ENCODE measurements at regions not wholly inside any gene's neighbourhood (a gene's known extent, or its start where the extent isn't known, plus 50 kb on each side); places are given as distances from the start of the nearest gene placed in this dataset.

DNA sequence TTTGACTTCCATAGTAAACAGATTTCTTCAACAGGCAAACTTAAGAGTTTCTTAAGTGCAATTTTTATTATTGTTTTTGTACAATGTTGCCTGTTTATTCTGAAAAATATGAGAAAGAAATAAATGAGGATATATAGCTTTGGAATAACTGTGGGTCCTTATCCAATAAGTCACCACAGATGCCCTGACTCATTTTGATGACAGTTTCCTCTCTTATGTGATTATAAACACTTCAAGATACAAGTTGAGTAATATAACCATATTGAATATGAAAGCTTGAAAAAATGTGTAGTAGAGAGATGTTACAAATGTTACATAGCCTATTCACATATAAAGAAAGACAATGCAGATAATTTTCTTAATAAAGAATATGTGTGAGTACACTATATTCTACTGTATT is 931.6 kb downstream of the RAPGEF2 start:
- no peak overlapping the region for H3K27ac ChIP-seq
- no peak for TF ChIP-seq ZFX (IDR thresholded peaks at IDR 0.05; ENCODE audit: borderline replicate concordance)
- TF ChIP-seq, protein P1, sequence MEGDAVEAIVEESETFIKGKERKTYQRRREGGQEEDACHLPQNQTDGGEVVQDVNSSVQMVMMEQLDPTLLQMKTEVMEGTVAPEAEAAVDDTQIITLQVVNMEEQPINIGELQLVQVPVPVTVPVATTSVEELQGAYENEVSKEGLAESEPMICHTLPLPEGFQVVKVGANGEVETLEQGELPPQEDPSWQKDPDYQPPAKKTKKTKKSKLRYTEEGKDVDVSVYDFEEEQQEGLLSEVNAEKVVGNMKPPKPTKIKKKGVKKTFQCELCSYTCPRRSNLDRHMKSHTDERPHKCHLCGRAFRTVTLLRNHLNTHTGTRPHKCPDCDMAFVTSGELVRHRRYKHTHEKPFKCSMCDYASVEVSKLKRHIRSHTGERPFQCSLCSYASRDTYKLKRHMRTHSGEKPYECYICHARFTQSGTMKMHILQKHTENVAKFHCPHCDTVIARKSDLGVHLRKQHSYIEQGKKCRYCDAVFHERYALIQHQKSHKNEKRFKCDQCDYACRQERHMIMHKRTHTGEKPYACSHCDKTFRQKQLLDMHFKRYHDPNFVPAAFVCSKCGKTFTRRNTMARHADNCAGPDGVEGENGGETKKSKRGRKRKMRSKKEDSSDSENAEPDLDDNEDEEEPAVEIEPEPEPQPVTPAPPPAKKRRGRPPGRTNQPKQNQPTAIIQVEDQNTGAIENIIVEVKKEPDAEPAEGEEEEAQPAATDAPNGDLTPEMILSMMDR (IDR thresholded peaks at IDR 0.05), result no peak

DNA sequence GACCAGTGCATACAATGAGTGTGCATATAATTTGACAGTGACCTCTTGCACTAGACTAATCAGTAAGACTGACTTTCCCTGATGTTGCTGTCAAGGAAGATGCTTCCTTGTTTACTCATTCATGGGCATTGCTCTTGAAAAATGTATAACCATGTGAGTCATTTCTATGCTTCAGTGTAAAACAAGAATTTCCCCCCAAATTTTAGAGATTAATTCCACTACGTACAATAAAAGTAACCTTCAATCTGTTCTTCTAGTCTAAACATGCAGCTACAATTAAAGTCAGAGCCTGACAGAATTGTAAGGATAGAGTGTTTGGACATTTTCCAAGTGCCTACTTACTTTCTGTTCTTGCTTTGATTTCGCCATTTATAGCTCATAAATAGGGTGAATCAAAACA is 935.7 kb downstream of the RAPGEF2 start:
- TF ChIP-seq, protein P1 (IDR thresholded peaks at IDR 0.05), result no peak
- TF ChIP-seq ZFX (IDR thresholded peaks at IDR 0.05; ENCODE audit: borderline replicate concordance), result no peak
- no peak overlapping the region for H3K27ac ChIP-seq

DNA sequence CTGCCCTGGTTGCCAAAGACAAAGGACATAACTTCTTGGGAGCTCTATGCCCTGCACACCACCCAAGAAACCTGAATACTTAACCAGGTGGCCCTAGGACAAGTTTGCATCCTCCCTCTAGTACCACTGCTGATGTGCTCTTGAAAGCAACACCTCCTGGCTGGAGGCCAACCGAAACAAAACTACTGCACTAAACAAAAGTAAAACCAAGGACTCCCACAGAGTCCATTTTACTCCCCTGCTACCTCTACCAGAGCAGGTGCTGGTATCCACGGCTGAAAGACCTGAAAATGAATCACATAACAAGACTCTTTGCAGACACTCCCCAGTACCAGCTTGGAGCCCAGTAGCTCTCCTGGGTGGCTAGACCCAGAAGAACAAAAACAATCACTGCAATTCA is 941.8 kb downstream of the RAPGEF2 start:
- TF ChIP-seq, protein P1 (IDR thresholded peaks at IDR 0.05), result no peak
- TF ChIP-seq ZFX (IDR thresholded peaks at IDR 0.05; ENCODE audit: borderline replicate concordance), result no peak
- no peak overlapping the region for H3K27ac ChIP-seq

DNA sequence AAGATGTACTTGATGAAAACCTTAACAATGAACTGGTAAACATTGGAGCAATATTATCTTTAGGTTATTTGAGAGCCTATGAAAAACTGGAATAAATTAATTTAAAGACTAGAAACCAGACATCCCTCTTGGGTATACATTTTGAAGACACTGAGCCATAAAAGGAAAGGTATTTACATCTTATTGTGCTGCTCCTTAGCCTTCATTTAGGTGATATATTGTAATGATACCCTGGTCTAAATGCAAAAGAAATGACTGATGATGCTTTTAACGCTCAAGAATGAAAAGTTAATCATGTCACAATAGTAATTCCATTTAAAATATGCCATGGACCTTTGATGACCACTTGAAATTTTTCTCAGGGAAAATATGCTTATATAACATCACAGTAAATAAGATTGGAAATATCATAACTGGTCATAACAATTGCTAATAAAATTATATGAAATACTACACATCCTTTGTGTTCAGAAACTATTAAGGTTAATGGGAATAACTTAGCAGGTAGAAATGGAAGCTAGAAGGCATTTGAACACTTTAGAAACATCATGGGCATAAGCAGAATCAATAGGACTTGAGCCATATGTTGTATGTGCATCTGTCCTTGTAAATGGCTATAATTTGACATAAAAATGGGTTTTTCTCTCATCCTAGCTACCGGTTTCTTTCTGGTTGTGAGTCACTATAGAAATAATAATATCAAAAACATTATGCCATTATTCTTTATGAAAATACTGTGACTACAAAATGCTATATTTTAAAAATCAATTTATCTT is 979.7 kb downstream of the RAPGEF2 start:
- H3K27ac ChIP-seq, result no peak overlapping the region
- TF ChIP-seq, protein P1 (IDR thresholded peaks at IDR 0.05), result no peak
- no peak for TF ChIP-seq ZFX (IDR thresholded peaks at IDR 0.05; ENCODE audit: borderline replicate concordance)

DNA sequence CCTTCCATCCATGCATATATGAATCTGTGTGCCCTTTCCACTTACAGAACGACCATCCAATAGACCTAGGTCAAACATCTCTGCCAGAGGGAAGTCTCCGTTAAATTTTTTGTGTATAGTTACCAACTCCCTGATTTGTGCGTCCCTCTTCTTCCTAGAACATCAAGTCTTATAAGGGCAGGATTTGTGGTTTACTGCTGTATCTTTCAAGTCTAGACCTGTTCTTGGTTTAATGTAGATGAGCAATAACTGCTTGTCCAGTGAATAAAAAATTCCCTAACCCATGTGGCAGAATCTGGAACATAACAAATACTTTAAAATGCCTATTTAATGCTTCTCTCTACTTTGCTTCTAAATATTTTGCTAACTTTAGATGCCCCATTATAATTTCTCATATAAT is 988.8 kb downstream of the RAPGEF2 start:
- TF ChIP-seq, protein P1 (IDR thresholded peaks at IDR 0.05), result no peak
- TF ChIP-seq ZFX (IDR thresholded peaks at IDR 0.05; ENCODE audit: borderline replicate concordance), result no peak
- no peak overlapping the region for H3K27ac ChIP-seq

DNA sequence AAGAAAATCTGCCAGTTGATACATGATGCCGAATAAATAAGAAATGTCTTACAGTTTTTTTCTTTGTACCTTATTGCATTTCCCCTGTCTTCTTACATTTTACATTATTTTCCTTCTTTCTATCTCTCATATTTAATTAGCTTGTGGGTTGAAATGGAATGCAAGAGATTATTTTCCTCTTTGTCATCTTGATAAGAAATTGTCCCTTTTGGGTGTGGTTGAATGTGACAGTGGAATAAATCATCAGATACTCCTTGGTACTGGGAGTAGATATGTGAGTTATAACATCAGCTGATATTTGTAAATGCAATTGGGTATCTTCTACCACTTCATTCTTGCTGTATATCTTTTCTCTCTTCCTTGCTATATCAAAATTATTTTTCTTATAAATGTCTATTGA is 997.4 kb downstream of the RAPGEF2 start:
- H3K27ac ChIP-seq, result no peak overlapping the region
- TF ChIP-seq ZFX (IDR thresholded peaks at IDR 0.05; ENCODE audit: borderline replicate concordance), result no peak
- TF ChIP-seq, protein P1 (IDR thresholded peaks at IDR 0.05), result no peak

DNA sequence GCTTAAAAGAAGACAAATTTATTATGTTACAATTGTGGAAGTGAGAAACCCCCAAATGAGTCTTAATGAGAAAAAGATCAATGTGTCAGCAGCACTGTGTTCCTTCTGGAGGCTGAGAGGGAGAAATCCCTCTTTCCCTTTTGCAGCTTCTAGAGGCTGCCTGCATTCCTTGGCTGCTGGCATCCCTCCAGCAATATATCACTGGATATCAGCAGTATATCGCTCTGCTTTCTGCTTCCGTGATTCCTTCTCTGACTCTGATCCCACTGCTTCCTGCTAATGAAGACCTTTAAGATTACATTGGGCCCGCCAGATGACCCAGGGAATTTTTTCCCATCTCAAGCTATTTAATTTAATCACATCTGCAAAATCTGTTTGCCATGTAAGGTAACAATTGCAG is 1008.0 kb downstream of the RAPGEF2 start:
- TF ChIP-seq, protein P1 (IDR thresholded peaks at IDR 0.05), result no peak
- H3K27ac ChIP-seq, result no peak overlapping the region

Data from 22Rv1 (cell line).